Small intestine (tissue), 7 donors: ENCODE measurements at regions not wholly inside any gene's neighbourhood (a gene's known extent, or its start where the extent isn't known, plus 50 kb on each side); places are given as distances from the start of the nearest gene placed in this dataset.

Experiments used
- DNase-seq, 2 donors: peaks; one replicate each; pipeline versions ENCODE4 v3.0.0 to v3.0.0-alpha.2; 2013
- FAIRE-seq: peaks from 2 replicates; lab custom pipeline; 2012; peaks lifted over from hg19 to GRCh38; lab: Jason Lieb, UNC
- H3K27ac ChIP-seq, 3 donors: one replicate each; pipeline ENCODE4 v1.5.1; 2013; ENCODE audit warnings: low read length in 2 of 3, mild to moderate bottlenecking in 2 of 3, control low read depth in 1 of 3, inconsistent platforms in 1 of 3, low read depth in 1 of 3, moderate library complexity in 1 of 3
- H3K27me3 ChIP-seq, 3 donors: one replicate each; pipeline ENCODE4 v1.6.1; 2013; ENCODE audit warnings: low read length in 3 of 3, inconsistent platforms in 1 of 3; ENCODE audit not compliant: control insufficient read depth in 3 of 3, insufficient read depth in 3 of 3
- H3K36me3 ChIP-seq, 3 donors: one replicate each; pipeline ENCODE4 v1.6.1; 2013; ENCODE audit warnings: low read length in 3 of 3, inconsistent platforms in 1 of 3, low read depth in 1 of 3, mild to moderate bottlenecking in 1 of 3, moderate library complexity in 1 of 3; ENCODE audit not compliant: control insufficient read depth in 3 of 3, insufficient read depth in 2 of 3
- H3K4me1 ChIP-seq, 3 donors: one replicate each; pipeline ENCODE4 v1.6.1; 2013; ENCODE audit warnings: low read length in 2 of 3, inconsistent platforms in 1 of 3, low read depth in 1 of 3, mild to moderate bottlenecking in 1 of 3, moderate library complexity in 1 of 3; ENCODE audit not compliant: control insufficient read depth in 3 of 3, insufficient read depth in 2 of 3
- H3K4me3 ChIP-seq, 3 donors: one replicate each; pipeline ENCODE4 v1.5.1; 2013; ENCODE audit warnings: low read length in 3 of 3, control low read depth in 1 of 3, inconsistent platforms in 1 of 3, low read depth in 1 of 3, mild to moderate bottlenecking in 1 of 3, moderate library complexity in 1 of 3
- H3K9me3 ChIP-seq, 2 donors: one replicate each; pipeline ENCODE4 v1.6.1; 2013; ENCODE audit warnings: low read depth in 1 of 2, low read length in 1 of 2; ENCODE audit not compliant: control insufficient read depth in 2 of 2, insufficient read depth in 1 of 2
- WGBS, 3 donors: extraction: QIAGEN DNeasy Blood & Tissue Kit; methylation state at CpG; one replicate each; pipeline ENCODE4 v1.1.7; 2013; 5-methylcytosine and 5-hydroxymethylcytosine counted together
- donor health status: healthy with polysubstance abuse.
- donor health status: control.
- donor health status: control.
- donor health status: Bipolar disorder and iron deficiency.
- donor health status: healthy.

GRCh38 chr12:105613269-105613668, 282.8 kb downstream of the C12orf75 start:
- WGBS, 3 donors: 83 to 90% (median 88%) methylated on average over 4 of the region's 4 CpGs
- no peaks in the 10 kb centered on the region for H3K36me3 ChIP-seq
- DNase-seq (no peak), FAIRE-seq (no peak)
- H3K4me1 ChIP-seq: no peaks in the 10 kb centered on the region
- H3K27me3 ChIP-seq: no peaks in the 10 kb centered on the region
- H3K27ac ChIP-seq: no peak overlapping the region
- peaks cover 0 to 5% of the 10 kb centered on the region in 2 donors for H3K9me3 ChIP-seq
- no peak overlapping the region for H3K4me3 ChIP-seq

- H3K27me3 ChIP-seq: no peaks in the 10 kb centered on the region
- 58 to 67% (median 63%) methylated on average over 3 of the region's 3 CpGs for WGBS, 3 donors
- no peak for FAIRE-seq
Observed at GRCh38 chr12:105613887-105614286, 283.4 kb downstream of the C12orf75 start.

DNA sequence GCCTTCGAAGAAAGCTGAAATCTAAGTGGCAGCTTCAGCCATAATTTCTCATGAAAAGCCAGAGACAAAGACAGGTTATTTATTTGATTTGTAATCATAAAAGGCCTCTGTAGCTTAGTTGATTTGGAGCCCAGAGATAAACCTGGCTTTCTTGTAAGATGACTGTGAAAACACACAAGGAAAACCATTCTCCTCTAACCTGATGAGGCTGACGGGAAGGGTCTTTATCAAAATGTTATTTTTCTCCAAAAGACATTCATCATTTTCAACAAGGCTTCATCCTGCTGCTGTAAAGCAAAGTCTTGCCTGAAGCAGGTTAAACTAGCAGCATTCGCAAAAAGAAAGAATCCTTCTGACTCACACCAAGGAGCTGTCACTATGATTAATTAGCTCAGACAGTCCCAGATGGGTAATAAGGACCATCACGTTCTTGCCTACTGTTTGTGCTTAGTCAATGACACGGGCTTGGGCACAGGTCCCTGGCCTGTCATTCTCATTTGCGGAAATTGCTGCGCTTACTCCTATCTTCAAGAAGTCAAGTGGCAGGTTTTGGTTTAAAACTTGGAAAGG, 286.6 kb downstream of the C12orf75 start:
- 70 to 73% (median 73%) methylated on average over 7 of the region's 7 CpGs for WGBS, 3 donors
- no peaks in the 10 kb centered on the region for H3K9me3 ChIP-seq
- H3K4me3 ChIP-seq: no peak overlapping the region
- DNase-seq: no peak
- H3K27ac ChIP-seq: no peak overlapping the region
- H3K27me3 ChIP-seq: no peaks in the 10 kb centered on the region
- no peak for FAIRE-seq
- H3K4me1 ChIP-seq: no peaks in the 10 kb centered on the region
- H3K36me3 ChIP-seq: no peaks in the 10 kb centered on the region

More at GRCh38 chr12:105613887-105614286, 283.4 kb downstream of the C12orf75 start:
- no peak for DNase-seq
- H3K4me3 ChIP-seq: no peak overlapping the region
- peaks cover 0 to 5% of the 10 kb centered on the region in 2 donors for H3K9me3 ChIP-seq
- H3K27ac ChIP-seq: no peak overlapping the region
- no peaks in the 10 kb centered on the region for H3K36me3 ChIP-seq
- H3K4me1 ChIP-seq: no peaks in the 10 kb centered on the region

DNA sequence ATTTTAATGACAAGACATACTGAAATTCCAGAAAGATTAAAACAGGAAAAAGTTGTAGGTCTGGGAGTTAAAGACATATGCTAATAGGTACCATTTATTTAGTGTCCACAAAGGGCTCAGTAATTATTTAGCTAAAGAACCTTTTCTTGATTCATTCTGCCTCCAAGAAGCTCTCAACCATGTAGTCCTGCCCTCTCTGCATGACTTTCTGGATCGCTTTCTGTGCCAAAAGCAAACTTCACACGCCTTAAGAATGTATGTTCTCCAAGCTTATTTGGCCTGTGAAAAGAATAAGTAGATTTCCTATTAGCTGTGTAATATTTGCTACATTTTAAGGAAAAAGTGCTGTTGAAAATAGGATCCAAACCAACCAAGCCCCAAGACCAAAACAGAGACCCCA, 291.7 kb downstream of the C12orf75 start:
- no peak for DNase-seq
- no peaks in the 10 kb centered on the region for H3K27me3 ChIP-seq
- H3K4me1 ChIP-seq: no peaks in the 10 kb centered on the region
- FAIRE-seq: no peak
- no peaks in the 10 kb centered on the region for H3K9me3 ChIP-seq
- H3K4me3 ChIP-seq: no peak overlapping the region
- 77 to 82% (median 80%) methylated on average over 2 of the region's 2 CpGs for WGBS, 3 donors
- H3K27ac ChIP-seq: no peak overlapping the region
- H3K36me3 ChIP-seq: no peaks in the 10 kb centered on the region

DNA sequence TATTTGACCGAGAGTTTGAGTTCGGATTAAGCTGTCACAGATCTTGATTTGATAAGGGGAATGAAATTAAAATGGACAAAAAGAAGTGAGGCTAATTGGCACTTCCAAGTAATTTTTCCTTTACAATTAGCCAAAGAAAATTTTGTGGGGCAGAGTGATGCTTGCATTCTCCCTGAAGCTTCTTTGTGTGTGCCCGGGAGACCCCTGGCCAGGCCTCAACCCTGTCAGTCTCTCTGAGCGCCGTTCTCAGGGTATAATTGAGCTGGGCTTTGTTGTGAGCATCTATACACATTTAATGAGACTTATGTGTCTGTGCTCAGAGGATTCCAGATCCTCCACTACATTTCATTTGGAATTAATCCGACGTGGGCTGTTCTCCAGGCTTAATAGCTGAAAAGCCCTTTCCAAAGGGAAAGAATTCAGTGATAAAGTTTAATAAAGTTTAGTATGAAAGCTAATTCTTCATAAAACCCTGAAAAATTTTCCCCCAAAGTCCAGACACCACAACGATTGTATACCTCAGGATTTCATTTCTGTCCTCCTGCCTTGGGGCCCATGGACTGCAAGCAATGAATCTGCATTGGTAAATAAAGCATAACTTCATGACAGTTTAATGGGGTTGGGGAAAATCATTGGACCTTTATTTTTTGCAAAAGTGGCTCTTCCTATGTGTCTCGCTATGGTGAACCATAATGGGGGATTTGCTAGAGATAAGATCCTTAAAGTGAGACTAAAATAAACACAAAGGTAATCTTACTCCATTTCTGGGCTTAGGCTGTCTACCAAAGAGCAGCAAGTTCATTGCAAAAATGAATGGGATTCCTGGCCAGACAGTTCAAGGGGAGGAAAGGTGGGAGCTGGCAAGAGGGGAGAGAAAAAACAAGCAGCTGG, 292.6 kb downstream of the C12orf75 start:
- Histone ChIP-seq H3K27me3 (no peaks in the 10 kb centered on the region), H3K9me3 (no peaks in the 10 kb centered on the region), H3K27ac (no peak overlapping the region), H3K36me3 (no peaks in the 10 kb centered on the region), H3K4me1 (no peaks in the 10 kb centered on the region), H3K4me3 (no peak overlapping the region)
- DNase-seq (no peak), FAIRE-seq (no peak)
- 78 to 84% (median 83%) methylated on average over 9 of the region's 9 CpGs for WGBS, 3 donors

DNA sequence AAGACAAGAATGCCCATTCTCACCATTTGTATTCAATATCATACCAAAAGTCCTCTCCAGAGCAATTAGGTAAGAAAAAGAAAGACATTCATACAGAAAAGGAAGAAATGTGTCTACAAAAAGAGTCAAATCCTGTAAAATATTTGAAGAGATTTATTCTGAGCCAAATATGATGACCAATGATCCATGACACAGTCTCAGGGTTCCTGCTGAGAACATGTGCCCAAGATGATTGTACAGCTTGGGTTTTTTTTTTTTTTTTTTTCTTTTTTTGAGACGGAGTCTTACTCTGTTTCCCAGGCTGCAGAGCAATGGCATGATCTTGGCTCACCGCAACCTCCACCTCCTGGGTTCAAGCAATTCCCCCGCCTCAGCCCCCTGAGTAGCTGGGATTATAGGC, 296.2 kb downstream of the C12orf75 start:
- no peaks in the 10 kb centered on the region for H3K27me3 ChIP-seq
- no peaks in the 10 kb centered on the region for H3K9me3 ChIP-seq
- no peaks in the 10 kb centered on the region for H3K4me1 ChIP-seq
- no peak overlapping the region for H3K4me3 ChIP-seq
- H3K27ac ChIP-seq: no peak overlapping the region
- DNase-seq (no peak), FAIRE-seq (no peak)
- no peaks in the 10 kb centered on the region for H3K36me3 ChIP-seq
- 92 to 98% (median 97%) methylated on average over 3 of the region's 3 CpGs for WGBS, 3 donors

DNA sequence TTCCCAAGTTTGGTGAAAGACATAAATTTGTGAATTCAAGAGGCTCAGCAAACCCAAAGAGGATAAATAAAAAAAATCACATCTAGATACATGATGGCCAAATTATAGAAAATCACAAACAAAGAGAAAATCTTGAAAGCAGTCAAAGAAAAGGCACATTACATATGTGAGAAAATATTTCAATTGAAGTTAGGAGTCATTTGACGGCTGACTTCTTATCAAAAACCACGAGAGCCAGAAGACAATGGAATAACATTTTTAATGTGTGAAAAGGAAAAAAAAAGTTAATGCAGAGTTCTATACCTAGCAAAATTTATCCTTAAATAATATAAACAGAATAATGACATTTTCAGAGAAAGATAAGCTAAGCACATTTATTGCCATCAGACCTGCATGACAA, 307.0 kb downstream of the C12orf75 start:
- WGBS, 3 donors: 80 to 82% (median 80%) methylated on average over 2 of the region's 2 CpGs
- H3K9me3 ChIP-seq: peaks cover 0 to 3% of the 10 kb centered on the region in 2 donors
- no peak overlapping the region for H3K27ac ChIP-seq
- peaks cover 0 to 2% (median 0%) of the 10 kb centered on the region in 3 donors for H3K27me3 ChIP-seq
- no peak overlapping the region for H3K4me3 ChIP-seq
- no peaks in the 10 kb centered on the region for H3K36me3 ChIP-seq
- DNase-seq (no peak), FAIRE-seq (no peak)
- no peaks in the 10 kb centered on the region for H3K4me1 ChIP-seq

- Histone ChIP-seq H3K9me3 (peaks cover 0 to 3% of the 10 kb centered on the region in 2 donors), H3K27me3 (peaks cover 0 to 2% (median 0%) of the 10 kb centered on the region in 3 donors), H3K4me3 (no peak overlapping the region), H3K27ac (no peak overlapping the region), H3K36me3 (no peaks in the 10 kb centered on the region), H3K4me1 (no peaks in the 10 kb centered on the region)
- FAIRE-seq: no peak
- DNase-seq: no peak
- 14 to 59% (median 18%) methylated on average over 1 of the region's 1 CpG for WGBS, 3 donors
Observed at GRCh38 chr12:105640761-105641160, 310.3 kb downstream of the C12orf75 start.
